GM21576 (cell line): ENCODE measurements at regions not wholly inside any gene's neighbourhood (a gene's known extent, or its start where the extent isn't known, plus 50 kb on each side); places are given as distances from the start of the nearest gene placed in this dataset.
"Not testable (repeated sequence)": the region's sequence is repeated elsewhere in the genome, so short reads cannot be mapped to it uniquely, and the experiment has no call there.

Experiments
- ATAC-seq: cut with Tn5 transposase; IDR thresholded peaks from one replicate; pipeline ENCODE4 v1.9.1; 2021; ENCODE audit warnings: mild to moderate bottlenecking, moderate library complexity; ENCODE audit not compliant: unreplicated experiment

DNA sequence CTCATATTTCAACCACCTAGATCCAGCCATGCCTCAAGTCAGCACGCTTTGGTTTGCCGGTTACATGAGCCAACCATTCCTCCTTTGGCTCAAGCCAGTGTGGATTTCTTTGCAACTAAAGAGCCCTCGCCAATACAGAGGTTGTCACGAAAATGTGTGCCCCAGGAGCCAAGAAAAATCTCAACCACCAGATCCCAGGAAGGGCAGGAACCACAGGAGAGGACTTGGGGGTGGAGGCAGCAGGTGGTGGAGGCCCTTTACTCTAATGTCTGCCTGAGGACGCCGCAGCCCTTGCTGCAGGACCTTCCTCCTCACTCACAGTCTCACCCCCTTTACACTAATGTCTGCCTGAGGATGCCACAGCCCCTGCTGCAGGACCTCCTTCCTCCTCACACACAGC, 144.8 kb upstream of the PHACTR3 start:
- no peak for ATAC-seq

GRCh38 chr20:59460352-59460751, 144.0 kb upstream of the PHACTR3 start:
- ATAC-seq = no peak

GRCh38 chr20:59461526-59461925, 142.8 kb upstream of the PHACTR3 start:
- no peak for ATAC-seq

DNA sequence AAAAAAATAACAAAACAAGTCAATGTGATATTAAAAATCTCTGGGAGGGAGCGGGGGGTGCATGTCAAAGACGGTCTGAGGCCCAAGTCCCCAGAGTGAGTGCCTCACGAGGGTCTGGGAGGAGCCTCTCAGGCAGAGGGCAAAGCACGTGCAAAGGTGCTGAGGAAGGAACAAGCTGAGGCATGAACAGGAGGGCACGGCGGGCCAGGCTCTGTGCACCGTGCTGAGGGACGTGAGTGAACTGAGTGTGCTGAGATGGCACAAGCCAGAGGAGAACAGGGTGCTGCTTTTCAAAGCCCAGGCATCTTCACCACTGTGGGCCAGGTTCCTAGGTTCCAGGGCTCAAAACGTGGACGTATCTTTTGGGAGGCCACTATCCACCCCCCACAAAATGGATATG, 142.1 kb upstream of the PHACTR3 start:
- no peak for ATAC-seq

GRCh38 chr20:59463541-59463940, 140.8 kb upstream of the PHACTR3 start:
- no peak for ATAC-seq

GRCh38 chr20:59466107-59466815, 138.1 kb upstream of the PHACTR3 start:
- ATAC-seq = no peak

- no peak for ATAC-seq
Measured at GRCh38 chr20:59468831-59469230, 135.5 kb upstream of the PHACTR3 start.

DNA sequence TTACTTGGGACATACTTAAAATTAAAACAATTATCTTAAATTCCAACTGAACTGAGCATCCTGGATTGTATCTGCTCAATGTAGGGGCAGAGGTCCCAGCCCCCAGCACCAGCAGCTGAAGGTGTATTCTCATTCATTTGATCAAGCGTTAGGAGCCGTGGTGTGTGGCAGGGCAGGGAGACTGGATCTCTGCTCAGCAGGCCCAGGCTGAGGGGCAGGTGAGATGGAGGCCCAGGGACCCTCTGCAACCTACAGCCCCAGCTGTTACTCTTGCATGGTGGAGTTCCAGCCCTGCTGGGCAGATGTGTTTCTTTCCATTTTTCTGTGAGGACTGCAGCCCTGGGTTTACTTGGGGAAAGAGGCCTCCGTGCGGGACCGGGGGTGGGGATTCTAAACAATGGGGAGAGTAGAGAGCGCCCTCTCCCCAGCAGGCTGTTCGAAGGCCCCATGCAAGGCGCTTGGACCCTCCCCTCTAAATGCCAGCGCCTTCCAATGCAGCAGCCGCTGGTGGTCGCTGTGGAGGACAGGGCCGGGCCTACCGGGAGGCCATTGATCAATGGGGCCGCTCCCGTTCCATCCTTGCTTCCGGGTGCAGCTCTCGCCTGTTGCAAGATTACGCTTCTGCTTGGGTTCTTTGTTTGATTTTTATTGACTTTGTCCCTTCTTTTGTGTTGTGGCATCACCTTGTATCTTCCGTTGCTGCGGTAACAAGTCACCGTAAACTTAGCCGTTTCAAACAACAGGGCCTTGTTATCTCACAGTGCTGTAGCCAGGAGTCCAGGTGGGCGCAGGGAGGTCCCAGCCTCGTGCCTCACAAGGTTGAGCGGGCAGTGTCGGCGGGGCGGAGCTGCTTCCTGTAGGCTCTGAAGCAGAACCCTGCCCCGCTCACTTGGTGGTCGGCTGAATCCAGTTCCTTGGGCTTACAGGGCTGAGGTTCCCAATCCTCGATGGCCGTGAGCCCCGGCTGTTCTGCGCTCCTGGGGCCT, 134.8 kb upstream of the PHACTR3 start:
- ATAC-seq = no peak

GRCh38 chr20:59470521-59470920, 133.8 kb upstream of the PHACTR3 start:
- ATAC-seq = no peak

DNA sequence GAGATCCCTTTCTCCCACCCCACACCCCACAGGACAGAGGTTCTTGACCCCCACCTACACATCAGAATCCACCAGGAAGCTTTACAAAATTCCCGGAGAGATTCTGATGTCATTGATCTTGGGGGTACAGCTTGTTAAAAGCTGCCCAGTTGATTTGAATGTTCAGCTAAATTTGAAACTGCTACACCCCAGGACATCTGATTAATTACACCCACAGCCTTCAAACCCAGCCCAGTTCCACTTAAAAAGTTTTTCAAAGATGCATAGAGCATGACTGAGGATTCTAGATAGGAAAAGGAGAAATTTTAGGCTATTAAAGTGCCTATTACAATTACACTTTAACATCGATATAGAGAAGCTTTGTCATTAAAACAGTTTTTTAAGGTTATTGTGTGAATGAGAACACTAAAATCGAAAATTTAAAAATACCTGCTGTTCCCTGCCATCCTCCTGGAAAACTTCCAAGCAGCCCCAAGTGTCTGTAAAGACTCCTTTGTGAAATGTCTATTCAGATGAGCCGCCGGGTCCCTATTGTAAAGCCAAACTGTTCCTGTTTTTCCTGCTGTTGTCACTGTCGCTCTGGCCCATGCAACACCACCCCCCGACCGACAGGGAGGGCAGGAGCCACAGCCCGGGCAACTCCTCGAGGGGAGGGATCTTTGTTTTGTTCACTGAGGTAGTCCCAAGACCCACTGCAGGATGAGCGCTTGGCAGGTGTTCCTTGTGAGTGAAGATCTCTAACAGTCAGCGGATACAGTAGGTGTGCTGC, 132.5 kb upstream of the PHACTR3 start:
- ATAC-seq = no peak

- ATAC-seq = no peak
Measured at GRCh38 chr20:59473742-59474141, 130.6 kb upstream of the PHACTR3 start.

DNA sequence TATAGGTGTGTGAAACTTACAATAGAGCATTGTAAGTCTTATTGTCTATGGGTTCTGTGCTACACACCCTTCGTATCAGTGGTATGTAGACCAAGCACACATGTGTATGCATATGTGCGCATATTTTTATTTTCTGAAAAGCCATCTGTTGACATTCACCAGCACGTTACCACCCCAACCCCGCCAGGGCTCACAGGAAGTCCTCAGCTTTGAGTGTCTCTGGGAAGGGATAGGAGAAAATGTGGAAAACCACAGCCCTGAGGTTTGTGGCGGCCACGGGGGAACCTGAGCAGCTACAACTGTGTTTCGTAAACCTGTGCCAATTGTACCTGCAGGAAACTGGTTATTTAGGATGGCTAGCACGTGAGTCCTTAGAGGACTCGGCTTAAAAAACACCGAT, 123.3 kb upstream of the PHACTR3 start:
- ATAC-seq = no peak

GRCh38 chr20:59481477-59482018, 122.8 kb upstream of the PHACTR3 start:
- ATAC-seq = no peak

- no peak for ATAC-seq
Measured at GRCh38 chr20:59482351-59483187, 121.8 kb upstream of the PHACTR3 start.

DNA sequence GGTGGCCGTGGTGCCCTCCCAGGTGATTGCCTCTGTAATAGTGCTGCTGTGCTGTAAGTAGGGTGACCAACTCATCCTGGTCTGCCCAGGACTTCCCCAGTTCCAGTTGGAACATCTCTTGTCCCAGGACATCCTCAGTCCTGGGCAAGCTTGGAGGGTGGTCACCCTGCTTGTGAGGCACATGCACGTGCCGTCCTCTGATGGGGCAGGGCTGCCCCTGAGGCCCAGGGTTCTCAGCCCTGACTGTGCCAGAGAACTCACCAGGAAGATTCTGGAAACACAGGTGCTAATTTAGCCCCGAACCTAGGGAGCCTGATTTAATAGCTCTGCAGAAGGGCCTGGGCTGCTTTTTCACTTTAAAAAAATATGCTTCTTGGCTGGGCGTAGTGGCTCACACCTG, 120.9 kb upstream of the PHACTR3 start:
- ATAC-seq = no peak

GRCh38 chr20:59484228-59484627, 120.1 kb upstream of the PHACTR3 start:
- no peak for ATAC-seq

GRCh38 chr20:59485576-59486454, 118.5 kb upstream of the PHACTR3 start:
- no peak for ATAC-seq

DNA sequence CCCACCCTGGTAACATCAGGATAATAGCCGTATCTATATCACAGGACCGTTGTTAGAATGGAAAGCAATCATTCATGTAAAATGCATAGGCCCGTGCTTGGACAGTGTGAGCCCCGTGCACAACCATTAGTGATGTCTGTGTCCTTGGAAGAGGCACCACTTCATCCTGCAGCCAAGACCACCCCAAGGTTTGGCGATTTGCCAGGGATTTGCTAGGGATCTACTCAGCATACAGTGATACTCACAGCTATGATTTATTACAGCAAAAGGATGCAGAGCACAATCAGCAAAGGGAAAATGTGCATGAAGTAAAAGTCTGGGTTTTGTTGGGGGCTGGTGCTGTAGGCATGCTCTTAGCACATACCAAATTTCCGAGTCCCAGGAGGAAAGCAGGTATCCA, 115.9 kb upstream of the PHACTR3 start:
- ATAC-seq = not testable (repeated sequence)
